GM21526 (cell line): ENCODE measurements at regions not wholly inside any gene's neighbourhood (a gene's known extent, or its start where the extent isn't known, plus 50 kb on each side); places are given as distances from the start of the nearest gene placed in this dataset.

ENCODE experiments used
- ATAC-seq: cut with Tn5 transposase; IDR thresholded peaks from one replicate; pipeline ENCODE4 v1.9.1; 2021; ENCODE audit warnings: moderate library complexity; ENCODE audit not compliant: unreplicated experiment, low FRiP score

GRCh38 chr18:6465281-6465680 is 50.6 kb upstream of the L3MBTL4 start:
- no peak for ATAC-seq

- no peak for ATAC-seq
Observed at GRCh38 chr18:6476190-6476589, 61.5 kb upstream of the L3MBTL4 start.

GRCh38 chr18:6476880-6477279 is 62.2 kb upstream of the L3MBTL4 start:
- no peak for ATAC-seq

- ATAC-seq: no peak
Observed at GRCh38 chr18:6478121-6478520, 63.4 kb upstream of the L3MBTL4 start.

- no peak for ATAC-seq
Observed at GRCh38 chr18:6479699-6480098, 65.0 kb upstream of the L3MBTL4 start.

- ATAC-seq: peak; percentile 74
Observed at GRCh38 chr18:6482198-6482977, 67.7 kb upstream of the L3MBTL4 start.

- ATAC-seq: no peak
Observed at GRCh38 chr18:6484659-6485058, 69.9 kb upstream of the L3MBTL4 start.

- ATAC-seq: no peak
Observed at GRCh38 chr18:6486313-6486712, 71.6 kb upstream of the L3MBTL4 start.

- ATAC-seq: no peak
Observed at GRCh38 chr18:6486764-6487426, 72.2 kb upstream of the L3MBTL4 start.

GRCh38 chr18:6487968-6488367 is 73.3 kb upstream of the L3MBTL4 start:
- no peak for ATAC-seq

- no peak for ATAC-seq
Observed at GRCh38 chr18:6488956-6489355, 74.2 kb upstream of the L3MBTL4 start.

GRCh38 chr18:6489977-6490376 is 75.3 kb upstream of the L3MBTL4 start:
- ATAC-seq: no peak

- no peak for ATAC-seq
Observed at GRCh38 chr18:6493194-6493593, 78.5 kb upstream of the L3MBTL4 start.

GRCh38 chr18:6495536-6495935 is 80.8 kb upstream of the L3MBTL4 start:
- ATAC-seq: no peak

- ATAC-seq: no peak
Observed at GRCh38 chr18:6497543-6497942, 82.8 kb upstream of the L3MBTL4 start.

GRCh38 chr18:6498289-6498856 is 83.7 kb upstream of the L3MBTL4 start:
- no peak for ATAC-seq

GRCh38 chr18:6504605-6505497 is 90.1 kb upstream of the L3MBTL4 start:
- ATAC-seq: no peak

GRCh38 chr18:6505498-6505875 is 90.8 kb upstream of the L3MBTL4 start:
- ATAC-seq: no peak

- ATAC-seq: no peak
Observed at GRCh38 chr18:6509417-6509816, 94.7 kb upstream of the L3MBTL4 start.

- ATAC-seq: no peak
Observed at GRCh38 chr18:6509832-6510231, 95.1 kb upstream of the L3MBTL4 start.

- no peak for ATAC-seq
Observed at GRCh38 chr18:6520901-6521300, 106.2 kb upstream of the L3MBTL4 start.
